K562 (cell line): ENCODE measurements at regions not wholly inside any gene's neighbourhood (a gene's known extent, or its start where the extent isn't known, plus 50 kb on each side); places are given as distances from the start of the nearest gene placed in this dataset.

Experiments used
- CUX1 ChIP-seq: fragments of 200-800 bp; sonication (Bioruptor generic); IDR thresholded peaks from 2 replicates; pipeline ENCODE4 v1.6.1; 2016; ENCODE audit warnings: missing genetic modification characterization, missing compliant biosample characterization
- EP400 ChIP-seq: fragments of 450-650 bp; IDR thresholded peaks from 2 replicates; pipeline ENCODE4 v1.6.1; 2017; ENCODE audit warnings: antibody characterized with exemption, mild to moderate bottlenecking, moderate library complexity
- ILF3 ChIP-seq: fragments of 450-650 bp; IDR thresholded peaks from 2 replicates; pipeline ENCODE4 v1.6.1; 2018; ENCODE audit warnings: antibody characterized with exemption, mild to moderate bottlenecking, moderate library complexity, borderline replicate concordance
- NFRKB ChIP-seq: fragments of 450-650 bp; IDR thresholded peaks from 2 replicates; pipeline ENCODE4 v1.6.1; 2016; ENCODE audit warnings: low read depth
- SRF ChIP-seq, 2 experiments: fragments of 250-450, 450-650 bp in 1 of 2; sonication (Bioruptor Pico) in 1 of 2; sonication (generic) in 1 of 2; formaldehyde crosslinking; IDR thresholded peaks; 2 replicates each; pipeline versions ENCODE4 v1.5.0 to v1.5.1; 2020 to 2022; ENCODE audit warnings: mild to moderate bottlenecking in 1 of 2, missing genetic modification reagents in 1 of 2
- ZNF318 ChIP-seq, 2 experiments: fragments of 450-650 bp; IDR thresholded peaks; 2 replicates each; pipeline ENCODE4 v1.6.1; 2016; ENCODE audit warnings: mild to moderate bottlenecking in 2 of 2, borderline replicate concordance in 1 of 2, low read depth in 1 of 2, moderate library complexity in 1 of 2
- ZNF79 ChIP-seq: fragments of 250-450 bp; sonication (Bioruptor Pico); IDR thresholded peaks from 2 replicates; pipeline ENCODE4 v1.4.0; 2020; ENCODE audit warnings: low read depth, mild to moderate bottlenecking, moderate library complexity

GRCh38 chr2:23327416-23327815, 57.6 kb upstream of the KLHL29 start (continued):
- no peak for TF ChIP-seq ZNF318 (IDR thresholded peaks at IDR 0.05; ENCODE audit: borderline replicate concordance in 1 of 2, low read depth in 1 of 2)
- no peak for TF ChIP-seq CUX1 (CRISPR knock-in tag)
- no peak for TF ChIP-seq ZNF79 (CRISPR knock-in tag)
- TF ChIP-seq SRF (CRISPR knock-in tag; IDR thresholded peaks at IDR 0.05) = no peak
- no peak for TF ChIP-seq EP400
- TF ChIP-seq ILF3 = no peak
- TF ChIP-seq NFRKB = no peak
- TF ChIP-seq, all 486 proteins: peak for 0
